ENCODE measurements at regions not wholly inside any gene's neighbourhood (a gene's known extent, or its start where the extent isn't known, plus 50 kb on each side); places are given as distances from the start of the nearest gene placed in this dataset.
"Not testable (repeated sequence)": the region's sequence is repeated elsewhere in the genome, so short reads cannot be mapped to it uniquely, and the experiment has no call there.

DNA sequence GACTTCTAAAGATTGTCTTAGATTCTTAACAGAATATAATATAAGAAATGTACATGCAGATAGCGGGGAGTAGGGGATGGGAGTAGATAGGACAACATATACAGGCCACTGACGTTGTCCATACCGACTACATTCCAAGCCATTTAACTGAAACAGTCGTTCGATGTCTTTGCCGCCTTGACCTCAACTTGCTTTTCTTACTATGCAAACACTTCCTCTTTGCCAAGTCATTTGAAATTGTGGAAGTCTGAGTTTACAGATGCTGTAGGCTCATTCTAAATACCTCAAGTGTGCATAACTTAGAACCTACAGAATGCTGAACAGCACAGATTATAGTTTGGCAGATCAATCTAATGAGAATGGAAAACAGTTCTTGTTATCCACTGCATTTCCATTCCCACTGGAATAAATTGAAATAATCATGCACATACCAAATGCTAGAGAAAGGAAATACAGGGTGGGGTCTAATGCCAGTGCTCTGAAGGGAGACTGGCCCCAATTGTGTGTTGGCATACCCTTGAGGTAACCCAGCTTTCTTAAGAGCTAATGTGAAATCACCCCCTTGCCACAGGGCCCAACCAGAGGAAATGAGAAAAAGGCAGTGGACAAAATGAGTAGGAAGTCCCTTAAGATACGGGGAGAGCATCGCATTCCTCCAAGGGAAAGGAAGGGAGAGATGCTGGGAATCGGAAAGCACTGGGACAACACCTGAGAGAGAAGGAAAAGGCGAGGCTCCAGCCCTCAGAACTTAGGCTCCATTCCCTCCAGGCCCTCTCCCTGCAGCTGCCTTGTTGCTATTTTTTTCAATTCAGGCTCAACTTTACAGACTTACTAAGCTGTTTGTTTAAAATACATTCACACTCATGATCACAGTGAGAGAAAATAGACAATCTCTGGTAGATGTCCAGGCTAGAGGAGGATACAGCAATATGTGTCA lies 380.9 kb upstream of the TMTC1 start:
- no peaks in the 10 kb centered on the region for H3F3A ChIP-seq (ENCODE audit: insufficient read depth)
- no peak overlapping the region for H3K9ac ChIP-seq
- no peaks in the 10 kb centered on the region for H3K27me3 ChIP-seq (replicated peaks; ENCODE audit: insufficient read depth)
- H3K79me2 ChIP-seq (ENCODE audit: insufficient read depth), result no peaks in the 10 kb centered on the region
- H4K20me1 ChIP-seq (ENCODE audit: insufficient read depth), result no peaks in the 10 kb centered on the region
- H2AFZ ChIP-seq, result no peak overlapping the region
- H3K36me3 ChIP-seq (ENCODE audit: low read depth), result no peaks in the 10 kb centered on the region
- no peak overlapping the region for H3K27ac ChIP-seq
- in situ Hi-C loops (cut with MboI), result no loop called here
- no peak overlapping the region for H3K4me3 ChIP-seq
- H3K9me2 ChIP-seq (ENCODE audit: insufficient read depth), result no peaks in the 10 kb centered on the region
- H3K4me2 ChIP-seq (ENCODE audit: unreplicated experiment), result no peak overlapping the region
- H3K4me1 ChIP-seq (ENCODE audit: insufficient read depth), result peaks cover 10% of the 10 kb centered on the region; the same call in 1 of the 2 replicates
- WGBS, 2 experiments (ENCODE audit: low coverage in 1 of 2, low lambda C conversion rate in 2 of 2, missing lambda C conversion rate in 2 of 2), result 66% methylated on average over 10 of the region's 10 CpGs
- TF ChIP-seq EZH2 (IDR thresholded peaks at IDR 0.05; ENCODE audit: insufficient read depth, poor library complexity, severe bottlenecking), result no peak
- TF ChIP-seq EZH2phosphoT487 (IDR thresholded peaks at IDR 0.05; ENCODE audit: insufficient read depth, low read depth), result no peak
- no peaks in the 10 kb centered on the region for H3K9me3 ChIP-seq (ENCODE audit: low read depth)
- DNase-seq, result no peak

DNA sequence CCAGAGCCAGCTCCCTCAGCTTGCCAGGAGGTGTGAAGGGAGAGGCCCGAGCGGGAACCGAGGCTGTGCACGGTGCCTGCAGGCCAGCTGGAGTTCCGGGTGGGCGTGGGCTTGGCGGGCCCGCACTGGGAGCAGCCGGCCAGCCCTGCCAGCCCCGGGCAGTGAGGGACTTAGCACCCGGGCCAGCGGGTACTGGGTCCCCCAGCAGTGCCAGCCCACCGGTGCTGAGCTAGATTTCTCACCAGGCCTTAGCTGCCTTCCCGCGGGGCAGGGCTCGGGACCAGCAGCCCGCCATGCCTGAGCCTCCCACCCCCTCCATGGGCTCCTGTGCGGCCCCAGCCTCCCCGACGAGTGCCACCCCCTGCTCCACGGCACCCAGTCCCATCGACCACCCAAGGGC lies 373.1 kb upstream of the TMTC1 start:
- WGBS, 2 experiments (ENCODE audit: low coverage in 1 of 2, low lambda C conversion rate in 2 of 2, missing lambda C conversion rate in 2 of 2), result 52 to 62% methylated on average over 6 to 14 of the region's 22 CpGs
- H4K20me1 ChIP-seq (ENCODE audit: insufficient read depth); H3K36me3 ChIP-seq (ENCODE audit: low read depth); H3K27me3 ChIP-seq (replicated peaks; ENCODE audit: insufficient read depth); H3F3A ChIP-seq (ENCODE audit: insufficient read depth); H3K9ac ChIP-seq; H3K27ac ChIP-seq; in situ Hi-C loops (cut with MboI); H3K4me1 ChIP-seq (ENCODE audit: insufficient read depth); H2AFZ ChIP-seq; H3K79me2 ChIP-seq (ENCODE audit: insufficient read depth); H3K9me2 ChIP-seq (ENCODE audit: insufficient read depth); H3K4me3 ChIP-seq; DNase-seq; H3K9me3 ChIP-seq (ENCODE audit: low read depth); H3K4me2 ChIP-seq (ENCODE audit: unreplicated experiment): not testable (repeated sequence)

GRCh38 chr12:30155001-30155730 lies 371.4 kb upstream of the TMTC1 start:
- no peaks in the 10 kb centered on the region for H3K9me3 ChIP-seq (ENCODE audit: low read depth)
- H3K27me3 ChIP-seq (replicated peaks; ENCODE audit: insufficient read depth), result no peaks in the 10 kb centered on the region
- no peak overlapping the region for H3K4me3 ChIP-seq
- H3F3A ChIP-seq (ENCODE audit: insufficient read depth), result no peaks in the 10 kb centered on the region
- peak; percentile 62 for DNase-seq
- TF ChIP-seq EZH2 (IDR thresholded peaks at IDR 0.05; ENCODE audit: insufficient read depth, poor library complexity, severe bottlenecking) (no peak), EZH2phosphoT487 (IDR thresholded peaks at IDR 0.05; ENCODE audit: insufficient read depth, low read depth) (no peak)
- no peaks in the 10 kb centered on the region for H3K79me2 ChIP-seq (ENCODE audit: insufficient read depth)
- no peaks in the 10 kb centered on the region for H3K4me1 ChIP-seq (ENCODE audit: insufficient read depth)
- H4K20me1 ChIP-seq (ENCODE audit: insufficient read depth), result no peaks in the 10 kb centered on the region
- WGBS, 2 experiments (ENCODE audit: low coverage in 1 of 2, low lambda C conversion rate in 2 of 2, missing lambda C conversion rate in 2 of 2), result 48 to 52% methylated on average over 6 of the region's 6 CpGs
- H3K9me2 ChIP-seq (ENCODE audit: insufficient read depth), result no peaks in the 10 kb centered on the region
- in situ Hi-C loops (cut with MboI), result no loop called here
- no peak overlapping the region for H3K27ac ChIP-seq
- H2AFZ ChIP-seq, result no peak overlapping the region
- H3K4me2 ChIP-seq (ENCODE audit: unreplicated experiment), result no peak overlapping the region
- H3K9ac ChIP-seq, result no peak overlapping the region
- no peaks in the 10 kb centered on the region for H3K36me3 ChIP-seq (ENCODE audit: low read depth)

- H3K9me3 ChIP-seq (ENCODE audit: low read depth), result no peaks in the 10 kb centered on the region
- WGBS, 2 experiments (ENCODE audit: low coverage in 1 of 2, low lambda C conversion rate in 2 of 2, missing lambda C conversion rate in 2 of 2), result 54 to 65% methylated on average over 1 of the region's 1 CpG
- no peaks in the 10 kb centered on the region for H3K36me3 ChIP-seq (ENCODE audit: low read depth)
- TF ChIP-seq EZH2 (IDR thresholded peaks at IDR 0.05; ENCODE audit: insufficient read depth, poor library complexity, severe bottlenecking) (no peak), EZH2phosphoT487 (IDR thresholded peaks at IDR 0.05; ENCODE audit: insufficient read depth, low read depth) (no peak)
- no peak overlapping the region for H2AFZ ChIP-seq
- no peak overlapping the region for H3K27ac ChIP-seq
- H4K20me1 ChIP-seq (ENCODE audit: insufficient read depth), result no peaks in the 10 kb centered on the region
- H3K4me2 ChIP-seq (ENCODE audit: unreplicated experiment), result no peak overlapping the region
- no peak for DNase-seq
- no peak overlapping the region for H3K4me3 ChIP-seq
- in situ Hi-C loops (cut with MboI), result no loop called here
- no peaks in the 10 kb centered on the region for H3K79me2 ChIP-seq (ENCODE audit: insufficient read depth)
- no peaks in the 10 kb centered on the region for H3K9me2 ChIP-seq (ENCODE audit: insufficient read depth)
- H3K9ac ChIP-seq, result no peak overlapping the region
- H3F3A ChIP-seq (ENCODE audit: insufficient read depth), result no peaks in the 10 kb centered on the region
- no peaks in the 10 kb centered on the region for H3K27me3 ChIP-seq (replicated peaks; ENCODE audit: insufficient read depth)
- H3K4me1 ChIP-seq (ENCODE audit: insufficient read depth), result no peaks in the 10 kb centered on the region
These were observed 370.2 kb upstream of the TMTC1 start for GRCh38 chr12:30153981-30154380.
